GM18519 (cell line): ENCODE measurements at regions not wholly inside any gene's neighbourhood (a gene's known extent, or its start where the extent isn't known, plus 50 kb on each side); places are given as distances from the start of the nearest gene placed in this dataset.
"Not testable (repeated sequence)": the region's sequence is repeated elsewhere in the genome, so short reads cannot be mapped to it uniquely, and the experiment has no call there.

Source experiments
- ATAC-seq: cut with Tn5 transposase; IDR thresholded peaks from one replicate; pipeline ENCODE4 v1.9.1; 2021; ENCODE audit warnings: mild to moderate bottlenecking, moderate library complexity; ENCODE audit not compliant: unreplicated experiment, low FRiP score

- ATAC-seq: no peak
Observed at GRCh38 chr6:125423047-125423446, 121.3 kb upstream of the HDDC2 start.

- ATAC-seq: no peak
Observed at GRCh38 chr6:125431971-125432370, 130.2 kb upstream of the HDDC2 start.

- peak; percentile 58 for ATAC-seq
Observed at GRCh38 chr6:125432963-125433362, 131.2 kb upstream of the HDDC2 start.

- no peak for ATAC-seq
Observed at GRCh38 chr6:125434760-125435159, 133.0 kb upstream of the HDDC2 start.

- no peak for ATAC-seq
Observed at GRCh38 chr6:125439512-125439911, 137.7 kb upstream of the HDDC2 start.

DNA sequence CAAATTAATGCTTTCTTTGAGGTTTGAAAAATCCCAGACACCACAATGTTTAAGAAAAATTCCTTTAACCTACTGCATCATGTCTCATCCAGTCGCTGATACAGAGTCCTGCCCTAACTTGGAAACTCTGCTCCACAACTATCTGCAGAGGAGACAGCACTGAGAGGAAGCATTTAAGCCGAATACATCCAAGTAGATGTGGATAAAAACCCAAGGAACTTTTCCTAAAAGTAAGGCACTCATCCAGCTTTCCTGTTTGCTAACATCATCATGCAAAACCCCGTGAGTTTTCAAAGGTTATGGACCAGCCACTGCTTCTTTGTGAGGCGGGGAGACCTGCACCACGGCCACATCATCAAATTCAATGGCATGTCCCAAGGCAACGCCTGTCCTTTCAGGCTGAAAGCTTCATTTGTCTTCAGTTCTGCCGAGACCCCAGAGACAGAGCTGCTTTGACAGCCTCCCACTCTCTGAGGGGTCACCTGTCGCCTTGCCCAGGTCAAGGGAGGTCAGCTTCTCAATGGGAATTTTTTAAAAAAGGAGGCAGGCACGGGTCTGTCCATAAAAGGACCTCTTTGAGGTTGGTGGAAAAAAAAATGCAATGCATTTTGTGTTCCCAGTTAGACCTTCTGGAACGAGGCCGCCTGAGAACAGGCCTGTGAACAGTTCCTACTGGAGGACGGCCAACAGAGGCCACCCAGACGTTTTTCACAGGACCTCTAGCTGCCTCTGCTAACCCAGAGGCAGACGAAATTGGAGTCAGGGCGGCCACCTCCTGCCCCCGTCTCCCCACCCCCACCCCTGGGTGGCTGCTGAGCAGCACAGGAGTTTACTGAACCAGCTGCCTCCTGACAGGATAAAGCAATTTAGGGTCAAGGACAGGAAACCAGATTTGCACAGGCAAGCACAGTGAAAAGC is 142.5 kb upstream of the HDDC2 start:
- ATAC-seq: no peak

DNA sequence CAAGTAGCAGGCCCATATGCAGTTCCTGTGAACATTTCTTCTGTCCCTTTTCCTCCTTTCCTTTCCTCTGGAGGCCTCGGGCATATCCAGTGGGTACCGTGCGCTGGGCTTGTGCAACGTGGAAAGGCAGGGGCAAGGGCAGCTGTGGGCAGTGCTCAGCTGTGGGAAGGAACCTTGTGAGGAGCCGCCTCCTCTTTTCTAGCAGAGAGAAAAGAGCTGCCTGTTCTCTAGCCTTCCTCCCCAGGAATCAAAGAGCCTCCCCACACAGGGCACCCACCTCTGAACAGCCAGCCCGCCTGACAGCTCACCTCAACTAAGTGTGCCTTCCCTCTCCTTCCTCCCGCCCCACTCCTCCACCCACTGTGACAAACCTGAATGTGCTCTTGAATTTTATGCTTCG is 143.3 kb upstream of the HDDC2 start:
- no peak for ATAC-seq

- ATAC-seq: no peak
Observed at GRCh38 chr6:125446011-125446410, 144.2 kb upstream of the HDDC2 start.

DNA sequence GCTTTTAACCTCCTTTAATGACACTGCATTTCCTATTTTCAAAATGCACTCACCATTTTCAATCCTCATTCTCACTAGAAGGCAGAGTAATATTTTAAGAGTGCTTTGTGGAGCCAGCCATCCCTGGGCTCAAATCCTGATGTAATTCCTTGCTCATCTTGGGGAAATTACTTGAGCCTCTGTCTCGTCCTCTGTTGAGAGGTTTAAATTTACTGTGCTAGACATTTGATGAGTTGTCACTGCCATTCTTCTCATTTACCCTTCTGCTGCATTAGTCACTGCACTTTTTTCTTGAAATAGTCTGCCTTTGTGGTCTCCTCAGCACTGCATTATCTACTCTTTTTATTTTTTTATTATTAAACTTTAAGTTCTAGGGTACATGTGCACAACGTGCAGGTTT is 150.0 kb upstream of the HDDC2 start:
- ATAC-seq: no peak

- ATAC-seq: no peak
Observed at GRCh38 chr6:125453516-125453915, 151.7 kb upstream of the HDDC2 start.

- ATAC-seq: no peak
Observed at GRCh38 chr6:125454351-125454750, 152.6 kb upstream of the HDDC2 start.

GRCh38 chr6:125458493-125458892 is 156.7 kb upstream of the HDDC2 start:
- not testable (repeated sequence) for ATAC-seq

GRCh38 chr6:125465332-125465731 is 163.6 kb upstream of the HDDC2 start:
- not testable (repeated sequence) for ATAC-seq

DNA sequence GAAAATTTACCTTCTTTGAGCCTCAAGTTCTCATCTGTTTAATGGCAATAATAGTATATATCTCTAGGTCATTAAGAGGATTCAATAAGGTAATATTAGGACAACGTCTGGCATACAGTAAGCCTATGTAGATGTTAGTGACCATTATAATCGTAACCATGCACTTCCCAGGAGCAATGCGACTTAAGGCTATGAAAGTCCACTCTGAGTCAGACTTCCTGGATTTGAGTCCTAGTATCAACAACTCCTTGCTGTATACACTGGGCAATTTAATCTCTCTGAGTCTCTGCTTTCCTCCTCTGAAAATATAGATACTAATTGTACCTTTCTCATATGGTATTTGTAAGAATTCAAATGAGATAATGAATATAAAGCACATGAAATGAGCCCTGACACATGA is 168.1 kb upstream of the HDDC2 start:
- no peak for ATAC-seq

DNA sequence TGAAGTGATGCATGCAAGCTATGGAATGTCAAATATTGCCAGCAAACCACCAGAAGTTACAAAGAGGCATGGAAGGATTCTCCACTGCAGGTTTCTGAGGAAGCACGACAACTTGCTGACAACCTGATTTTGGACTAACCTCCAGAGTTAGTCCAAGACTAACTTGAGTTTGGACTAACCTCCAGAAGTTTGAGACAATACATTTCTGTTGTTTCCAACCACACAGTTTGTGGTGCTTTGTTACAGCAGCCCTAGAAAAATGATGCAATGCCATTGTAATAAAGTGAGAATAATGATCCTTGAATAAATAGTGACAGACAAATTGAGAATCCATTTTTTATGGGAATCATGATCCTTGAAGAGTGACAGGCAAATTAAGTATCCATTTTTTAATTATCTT is 169.9 kb upstream of the HDDC2 start:
- ATAC-seq: no peak

DNA sequence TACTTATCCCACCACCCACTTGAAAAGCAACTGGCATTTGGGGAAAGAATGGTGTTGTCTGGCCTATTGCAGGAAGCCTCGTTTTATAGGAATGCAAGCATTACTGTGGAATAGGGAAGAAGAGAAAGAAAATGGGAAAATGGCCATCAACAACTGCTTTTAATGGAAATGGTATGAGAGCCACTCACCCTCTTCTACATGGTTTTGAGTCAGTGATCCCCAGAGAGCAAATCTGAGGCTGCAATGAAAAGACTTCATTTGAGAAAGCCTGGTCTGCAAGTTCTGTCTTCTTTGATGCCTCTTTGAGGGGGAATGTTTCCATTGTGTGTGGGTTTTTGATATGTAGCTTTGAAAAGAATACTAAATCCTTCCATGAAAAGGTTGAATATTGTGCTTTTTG is 172.3 kb upstream of the HDDC2 start:
- no peak for ATAC-seq

- no peak for ATAC-seq
Observed at GRCh38 chr6:125477156-125477555, 175.4 kb upstream of the HDDC2 start.

DNA sequence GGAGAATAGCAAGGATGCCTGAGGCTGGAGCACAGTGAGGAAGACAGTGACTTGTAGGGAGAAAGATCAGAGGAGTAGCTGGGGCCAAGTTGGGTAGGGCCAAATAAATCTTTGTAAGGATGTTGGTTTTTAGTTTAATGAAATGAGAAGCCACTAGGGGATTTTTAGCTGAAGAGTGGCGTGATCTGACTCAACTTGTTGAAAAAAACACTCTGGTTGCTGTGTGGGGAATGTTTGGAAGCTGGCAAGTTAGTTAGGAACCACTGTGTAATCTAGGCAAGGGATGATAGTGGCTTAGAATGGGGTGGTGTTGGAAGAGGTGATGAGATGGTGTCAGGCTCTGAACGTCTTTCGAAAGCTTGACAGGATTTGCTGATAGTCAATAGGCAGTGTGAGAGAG is 176.1 kb upstream of the HDDC2 start:
- ATAC-seq: no peak

- ATAC-seq: no peak
Observed at GRCh38 chr6:125480146-125480545, 178.4 kb upstream of the HDDC2 start.

GRCh38 chr6:125480571-125480970 is 178.8 kb upstream of the HDDC2 start:
- no peak for ATAC-seq

GRCh38 chr6:125481056-125481455 is 179.3 kb upstream of the HDDC2 start:
- no peak for ATAC-seq

GRCh38 chr6:125485757-125486156 is 184.0 kb upstream of the HDDC2 start:
- no peak for ATAC-seq
